Brain microvascular endothelial cell (primary cell): ENCODE measurements at regions not wholly inside any gene's neighbourhood (a gene's known extent, or its start where the extent isn't known, plus 50 kb on each side); places are given as distances from the start of the nearest gene placed in this dataset.

Source experiments
- DNase-seq: peaks from one replicate; pipeline ENCODE4 v3.0.0-alpha.2; 2020
- H3K27ac ChIP-seq: fragments of 250-450 bp; sonication (Bioruptor Pico); 2 replicates; pipeline ENCODE4 v1.5.1; 2020; ENCODE audit warnings: mild to moderate bottlenecking, moderate library complexity
- H3K27me3 ChIP-seq: fragments of 250-450 bp; sonication (Bioruptor Pico); replicated peaks from 2 replicates; pipeline ENCODE4 v1.5.1; 2020; ENCODE audit warnings: mild to moderate bottlenecking
- H3K36me3 ChIP-seq: fragments of 250-450 bp; sonication (Bioruptor Pico); replicated peaks from 2 replicates; pipeline ENCODE4 v1.5.1; 2020; ENCODE audit warnings: mild to moderate bottlenecking
- H3K4me3 ChIP-seq: 2 replicates; pipeline ENCODE4 v1.5.1; 2011; ENCODE audit warnings: low read depth, mild to moderate bottlenecking, control low read depth, low read length, moderate library complexity
- CTCF ChIP-seq: IDR thresholded peaks from 2 replicates; pipeline ENCODE4 v1.5.1; 2011; ENCODE audit warnings: low read depth, mild to moderate bottlenecking, moderate library complexity, low read length, control low read depth, inconsistent platforms; ENCODE audit errors: missing control alignments
- in situ Hi-C: cut with HindIII; loops from 2 replicates; pipeline ENCODE4 v1.10.0; 2017; ENCODE audit warnings: low sequenced_read_pairs, low pct_ligation_motif_present

GRCh38 chr15:31469786-31470525, 143.3 kb downstream of the KLF13 start:
- Histone ChIP-seq H3K36me3 (no peaks in the 10 kb centered on the region), H3K27ac (no peak overlapping the region), H3K4me3 (no peak overlapping the region), H3K27me3 (no peaks in the 10 kb centered on the region)
- no peak for TF ChIP-seq CTCF
- no peak for DNase-seq
- in situ Hi-C loops, result no loop called here

- DNase-seq, result no peak
- Histone ChIP-seq H3K36me3 (no peaks in the 10 kb centered on the region), H3K4me3 (no peak overlapping the region), H3K27me3 (no peaks in the 10 kb centered on the region), H3K27ac (no peak overlapping the region)
- no peak for TF ChIP-seq CTCF
- in situ Hi-C loops, result no loop called here
These were observed 144.1 kb downstream of the KLF13 start for GRCh38 chr15:31470756-31471155.

GRCh38 chr15:31471731-31472430, 145.2 kb downstream of the KLF13 start:
- peak; percentile 86 for DNase-seq

GRCh38 chr15:31472636-31473384, 146.2 kb downstream of the KLF13 start:
- peak; percentile 68 for DNase-seq
- Histone ChIP-seq H3K4me3 (no peak overlapping the region), H3K36me3 (no peaks in the 10 kb centered on the region), H3K27me3 (no peaks in the 10 kb centered on the region), H3K27ac (peak overlapping the region; percentile 30)
- no peak for TF ChIP-seq CTCF
- in situ Hi-C loops, result no loop called here

More at GRCh38 chr15:31471731-31472430, 145.2 kb downstream of the KLF13 start:
- in situ Hi-C loops, result no loop called here
- no peak for TF ChIP-seq CTCF
- H3K27ac ChIP-seq, result peak overlapping the region; percentile 30
- no peaks in the 10 kb centered on the region for H3K36me3 ChIP-seq
- no peaks in the 10 kb centered on the region for H3K27me3 ChIP-seq
- H3K4me3 ChIP-seq, result no peak overlapping the region

GRCh38 chr15:31473385-31474058, 146.9 kb downstream of the KLF13 start:
- H3K27me3 ChIP-seq, result no peaks in the 10 kb centered on the region

More at GRCh38 chr15:31473385-31474058, 146.9 kb downstream of the KLF13 start:
- Histone ChIP-seq H3K4me3 (no peak overlapping the region), H3K27ac (peak overlapping the region; percentile 30), H3K36me3 (no peaks in the 10 kb centered on the region)
- TF ChIP-seq CTCF, result no peak
- no peak for DNase-seq
- in situ Hi-C loops, result no loop called here
